Spleen (tissue), 11 donors: ENCODE measurements at regions not wholly inside any gene's neighbourhood (a gene's known extent, or its start where the extent isn't known, plus 50 kb on each side); places are given as distances from the start of the nearest gene placed in this dataset.

Experiments used
- DNase-seq: peaks from one replicate; pipeline ENCODE4 v3.0.0-alpha.2; 2020
- H3K27ac ChIP-seq, 8 donors: fragments of 200-600 bp; sonication (generic) in 7 of 8; 1 replicate in 4 of 8; 2 replicates in 4 of 8; pipeline versions ENCODE4 v1.5.0 to v1.8.0; 2016 to 2021; ENCODE audit warnings: inconsistent platforms in 4 of 8, mild to moderate bottlenecking in 4 of 8, moderate library complexity in 1 of 8
- H3K27me3 ChIP-seq, 7 donors: fragments of 200-600 bp; sonication (generic) in 6 of 7; replicated peaks in 1 of 7; 1 replicate in 4 of 7; 2 replicates in 3 of 7; pipeline versions ENCODE4 v1.5.0 to v1.8.0; 2016 to 2021; ENCODE audit warnings: inconsistent platforms in 3 of 7, mild to moderate bottlenecking in 1 of 7
- H3K36me3 ChIP-seq, 6 donors: fragments of 200-600 bp; sonication (generic) in 5 of 6; 1 replicate in 4 of 6; 2 replicates in 2 of 6; pipeline versions ENCODE4 v1.5.0 to v1.8.0; 2016 to 2021; ENCODE audit warnings: inconsistent platforms in 2 of 6
- H3K4me1 ChIP-seq, 6 donors: fragments of 200-600 bp; sonication (generic) in 5 of 6; 1 replicate in 3 of 6; 2 replicates in 3 of 6; pipeline versions ENCODE4 v1.5.0 to v1.8.0; 2016 to 2021; ENCODE audit warnings: inconsistent platforms in 3 of 6
- H3K4me3 ChIP-seq, 8 donors: fragments of 200-600 bp; sonication (generic) in 7 of 8; 1 replicate in 4 of 8; 2 replicates in 4 of 8; pipeline versions ENCODE4 v1.5.0 to v1.8.0; 2016 to 2021; ENCODE audit warnings: inconsistent platforms in 4 of 8, mild to moderate bottlenecking in 4 of 8, moderate library complexity in 2 of 8
- H3K9me3 ChIP-seq, 8 donors: fragments of 200-600 bp; sonication (generic) in 7 of 8; 1 replicate in 4 of 8; 2 replicates in 4 of 8; pipeline versions ENCODE4 v1.5.0 to v1.8.0; 2016 to 2021; ENCODE audit warnings: inconsistent platforms in 4 of 8
- POLR2A ChIP-seq, 3 donors: fragments of 450-650 bp; IDR thresholded peaks; one replicate each; pipeline ENCODE4 v1.5.1; 2017; ENCODE audit warnings: antibody characterized with exemption in 3 of 3, mild to moderate bottlenecking in 1 of 3
- POLR2AphosphoS5 ChIP-seq, 3 donors: sonication (generic); formaldehyde crosslinking; IDR thresholded peaks; one replicate each; pipeline ENCODE4 v1.5.1; 2017; ENCODE audit warnings: antibody characterized with exemption in 3 of 3
- WGBS, 5 donors: extraction: QIAGEN DNeasy Blood & Tissue Kit in 3 of 5; methylation state at CpG; one replicate each; pipeline versions ENCODE4 v1.1.5 to v1.1.7; 2013 to 2018; 5-methylcytosine and 5-hydroxymethylcytosine counted together
- intact Hi-C: fragments of 100-400 bp; cut with DNase I; formaldehyde crosslinking; loops from one replicate; pipeline ENCODE4 v1.15.0; 2023; ENCODE audit warnings: low total_unique reads
- TF ChIP-seq, protein P1 (sequence below), 11 experiments: fragments of 200-600 bp in 7 of 11; fragments of 450-650 bp in 4 of 11; sonication (generic) in 4 of 11; IDR thresholded peaks in 8 of 11; conservative IDR thresholded peaks in 3 of 11; 1 replicate in 7 of 11; 2 replicates in 4 of 11; pipeline versions ENCODE4 v1.4.0 to v1.8.0; 2016 to 2021; ENCODE audit warnings: antibody characterized with exemption in 11 of 11, inconsistent platforms in 4 of 11, mild to moderate bottlenecking in 1 of 11
- donor health status: healthy with polysubstance abuse.
- donor health status: DM: no; HTN: no; CAD: no; lungs with moderate emphysema.
- donor health status: DM: no; HTN: no; CAD: no.
- donor health status: Bipolar disorder and iron deficiency.
- donor health status: healthy.
- donor health status: DM: no; HTN: no; CAD: no.
- donor health status: DM: yes; HTN: yes; CAD: no.

DNA sequence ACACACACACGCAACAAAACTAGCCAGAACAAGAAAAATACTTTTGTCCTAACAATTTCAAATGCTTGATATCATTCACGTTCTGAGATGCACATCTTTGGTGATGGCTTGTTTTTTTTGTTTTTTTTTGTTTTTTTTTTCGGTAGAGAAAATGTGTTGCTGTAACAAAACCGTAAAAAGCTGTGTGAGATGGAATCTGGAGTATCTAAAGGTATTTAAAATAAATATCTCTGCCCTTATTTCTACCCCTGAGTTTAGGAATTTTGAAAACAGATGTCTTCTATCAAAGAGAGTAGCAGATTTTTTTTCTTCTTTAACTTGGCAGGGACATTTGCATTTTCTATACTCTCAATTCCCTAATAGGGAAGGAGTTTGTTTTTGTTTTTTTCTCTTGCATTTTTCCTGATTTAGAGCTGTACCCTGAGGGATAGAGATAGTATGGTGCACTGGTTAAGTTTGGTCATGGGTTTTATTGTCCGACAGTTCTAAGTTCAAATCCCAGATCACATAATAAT, 446.6 kb downstream of the KLF5 start:
- H3K9me3 ChIP-seq: no peaks in the 10 kb centered on the region
- TF ChIP-seq POLR2A (IDR thresholded peaks at IDR 0.05) (no peak), POLR2AphosphoS5 (IDR thresholded peaks at IDR 0.05) (no peak)
- TF ChIP-seq, protein P1, sequence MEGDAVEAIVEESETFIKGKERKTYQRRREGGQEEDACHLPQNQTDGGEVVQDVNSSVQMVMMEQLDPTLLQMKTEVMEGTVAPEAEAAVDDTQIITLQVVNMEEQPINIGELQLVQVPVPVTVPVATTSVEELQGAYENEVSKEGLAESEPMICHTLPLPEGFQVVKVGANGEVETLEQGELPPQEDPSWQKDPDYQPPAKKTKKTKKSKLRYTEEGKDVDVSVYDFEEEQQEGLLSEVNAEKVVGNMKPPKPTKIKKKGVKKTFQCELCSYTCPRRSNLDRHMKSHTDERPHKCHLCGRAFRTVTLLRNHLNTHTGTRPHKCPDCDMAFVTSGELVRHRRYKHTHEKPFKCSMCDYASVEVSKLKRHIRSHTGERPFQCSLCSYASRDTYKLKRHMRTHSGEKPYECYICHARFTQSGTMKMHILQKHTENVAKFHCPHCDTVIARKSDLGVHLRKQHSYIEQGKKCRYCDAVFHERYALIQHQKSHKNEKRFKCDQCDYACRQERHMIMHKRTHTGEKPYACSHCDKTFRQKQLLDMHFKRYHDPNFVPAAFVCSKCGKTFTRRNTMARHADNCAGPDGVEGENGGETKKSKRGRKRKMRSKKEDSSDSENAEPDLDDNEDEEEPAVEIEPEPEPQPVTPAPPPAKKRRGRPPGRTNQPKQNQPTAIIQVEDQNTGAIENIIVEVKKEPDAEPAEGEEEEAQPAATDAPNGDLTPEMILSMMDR (IDR thresholded peaks at IDR 0.05 in 8 of 11, conservative IDR thresholded peaks at IDR 0.05 in 3 of 11): no peak
- intact Hi-C loops: no loop called here
- no peak for DNase-seq
- H3K27me3 ChIP-seq: no peaks in the 10 kb centered on the region
- no peaks in the 10 kb centered on the region for H3K4me1 ChIP-seq
- H3K27ac ChIP-seq: no peak overlapping the region
- 68 to 83% (median 80%) methylated on average over 5 of the region's 5 CpGs for WGBS, 5 donors
- H3K36me3 ChIP-seq: no peaks in the 10 kb centered on the region
- no peak overlapping the region for H3K4me3 ChIP-seq

DNA sequence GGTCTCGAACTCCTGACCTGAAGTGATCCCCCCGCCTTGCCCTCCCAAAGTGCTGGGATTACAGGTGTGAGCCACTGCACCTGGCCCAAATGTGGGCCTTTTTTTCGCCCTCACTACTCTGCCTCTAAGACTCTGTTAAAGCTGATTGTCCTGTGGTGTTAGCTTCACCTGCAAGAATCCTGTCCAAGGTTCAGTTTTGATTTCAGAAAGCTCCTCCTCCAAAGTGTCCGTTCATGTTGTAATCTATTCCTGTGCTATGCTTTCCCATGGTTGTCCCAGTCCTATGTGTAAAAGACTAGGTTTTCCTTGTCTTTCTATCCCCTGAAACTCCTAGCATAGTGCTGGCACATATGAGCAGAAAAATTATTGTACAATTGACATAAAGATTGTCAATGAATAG, 440.9 kb downstream of the KLF5 start:
- 82 to 91% (median 88%) methylated on average over 4 of the region's 4 CpGs for WGBS, 5 donors
- TF ChIP-seq POLR2AphosphoS5 (IDR thresholded peaks at IDR 0.05) (no peak), POLR2A (IDR thresholded peaks at IDR 0.05) (no peak)
- TF ChIP-seq, protein P1 (IDR thresholded peaks at IDR 0.05 in 8 of 11, conservative IDR thresholded peaks at IDR 0.05 in 3 of 11): no peak

DNA sequence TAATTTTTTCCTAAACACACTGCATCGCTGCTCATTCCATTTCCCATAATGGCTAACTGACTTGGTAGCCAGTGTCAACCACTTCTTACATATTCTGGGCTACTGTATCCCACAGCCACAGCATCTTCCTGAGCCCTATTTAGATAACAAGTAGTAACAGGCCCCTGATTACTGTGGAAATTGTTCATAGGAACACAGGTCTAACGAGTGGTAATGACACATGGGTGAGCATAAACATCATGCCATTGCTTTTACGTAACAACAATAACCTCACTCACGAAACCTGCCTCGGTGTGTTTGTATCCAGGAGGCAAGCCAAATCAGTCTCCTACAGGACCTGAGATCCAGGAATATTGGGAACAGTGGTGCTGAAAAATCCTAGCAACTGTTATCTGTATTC, 438.6 kb downstream of the KLF5 start:
- no peaks in the 10 kb centered on the region for H3K9me3 ChIP-seq
- no peaks in the 10 kb centered on the region for H3K4me1 ChIP-seq
- H3K4me3 ChIP-seq: no peak overlapping the region
- no peaks in the 10 kb centered on the region for H3K27me3 ChIP-seq
- 85 to 94% (median 88%) methylated on average over 5 of the region's 5 CpGs for WGBS, 5 donors
- no peak for DNase-seq
- no peak overlapping the region for H3K27ac ChIP-seq
- H3K36me3 ChIP-seq: no peaks in the 10 kb centered on the region
- TF ChIP-seq, protein P1 (IDR thresholded peaks at IDR 0.05 in 8 of 11, conservative IDR thresholded peaks at IDR 0.05 in 3 of 11): no peak
- intact Hi-C loops: no loop called here

More for the DNA sequence above, 440.9 kb downstream of the KLF5 start:
- Histone ChIP-seq H3K4me3 (no peak overlapping the region), H3K4me1 (no peaks in the 10 kb centered on the region), H3K36me3 (no peaks in the 10 kb centered on the region), H3K27ac (no peak overlapping the region), H3K27me3 (no peaks in the 10 kb centered on the region), H3K9me3 (no peaks in the 10 kb centered on the region)
- DNase-seq: no peak
- intact Hi-C loops: no loop called here

DNA sequence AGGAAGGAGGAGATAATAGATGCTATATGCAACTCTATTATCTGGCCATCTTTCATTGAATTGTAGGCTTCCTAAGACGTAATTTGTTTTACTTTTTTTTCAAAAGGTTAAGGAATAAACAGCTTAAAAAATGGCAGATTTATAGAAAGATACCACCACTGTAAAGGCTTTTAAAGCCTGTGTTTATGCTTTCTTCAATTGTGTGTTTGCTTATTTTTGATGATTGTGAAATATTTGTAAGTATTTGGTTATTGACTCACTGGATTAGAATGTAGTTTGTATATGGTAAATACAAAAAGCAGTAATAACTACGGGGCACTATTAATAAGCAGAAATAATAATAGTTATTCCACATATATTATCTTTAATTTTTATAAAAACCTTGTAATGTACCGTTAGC, 437.9 kb downstream of the KLF5 start:
- H3K4me3 ChIP-seq: no peak overlapping the region
- no peak for DNase-seq
- H3K9me3 ChIP-seq: no peaks in the 10 kb centered on the region
- H3K36me3 ChIP-seq: no peaks in the 10 kb centered on the region
- TF ChIP-seq POLR2A (IDR thresholded peaks at IDR 0.05) (no peak), POLR2AphosphoS5 (IDR thresholded peaks at IDR 0.05) (no peak)
- TF ChIP-seq, protein P1 (IDR thresholded peaks at IDR 0.05 in 8 of 11, conservative IDR thresholded peaks at IDR 0.05 in 3 of 11): no peak
- WGBS, 5 donors: 73 to 90% (median 86%) methylated on average over 3 of the region's 3 CpGs
- no peak overlapping the region for H3K27ac ChIP-seq
- H3K27me3 ChIP-seq: no peaks in the 10 kb centered on the region
- intact Hi-C loops: no loop called here
- no peaks in the 10 kb centered on the region for H3K4me1 ChIP-seq
